ENCODE measurements at regions not wholly inside any gene's neighbourhood (a gene's known extent, or its start where the extent isn't known, plus 50 kb on each side); places are given as distances from the start of the nearest gene placed in this dataset.

DNA sequence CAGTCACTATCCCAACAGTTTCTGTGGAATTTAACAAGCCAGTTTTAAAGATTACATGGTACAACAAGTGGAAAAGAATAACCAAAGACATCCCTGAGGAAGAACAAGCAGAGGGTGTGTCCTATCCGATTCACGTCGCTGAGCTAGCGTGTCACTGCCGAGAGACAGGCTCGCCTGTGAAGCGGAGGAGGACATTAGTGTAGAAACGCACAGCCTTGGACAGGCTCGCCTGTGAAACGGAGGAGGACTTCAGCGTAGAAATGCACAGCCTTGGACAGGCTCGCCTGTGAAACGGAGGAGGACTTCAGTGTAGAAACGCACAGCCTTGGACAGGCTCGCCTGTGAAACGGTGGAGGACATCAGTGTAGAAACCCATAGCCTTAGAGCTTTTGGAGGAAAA, 52.7 kb upstream of the INPP5A start:
- Histone ChIP-seq H3K9me2 (replicated peaks; ENCODE audit: low read depth, low read length) (no peaks in the 10 kb centered on the region), H3K79me2 (ENCODE audit: insufficient read depth, low read length) (no peaks in the 10 kb centered on the region), H3K9ac (ENCODE audit: low read depth, low read length, poor library complexity, severe bottlenecking) (no peak overlapping the region), H3K27me3 (ENCODE audit: insufficient read depth, low read length, poor library complexity, severe bottlenecking) (no peaks in the 10 kb centered on the region), H3K9me3 (ENCODE audit: insufficient read depth, low read depth, low read length) (no peaks in the 10 kb centered on the region), H3K4me2 (ENCODE audit: low read depth, low read length, poor library complexity, severe bottlenecking) (no peak overlapping the region), H2AFZ (ENCODE audit: low read length) (no peak overlapping the region), H3K4me3 (ENCODE audit: low read length, poor library complexity, severe bottlenecking) (no peak overlapping the region), H3F3A (ENCODE audit: low read depth) (no peaks in the 10 kb centered on the region), H4K20me1 (ENCODE audit: insufficient read depth, low read length, poor library complexity, severe bottlenecking) (no peaks in the 10 kb centered on the region), H3K36me3 (ENCODE audit: insufficient read depth, low read length) (no peaks in the 10 kb centered on the region), H3K4me1 (ENCODE audit: insufficient read depth, low read length, poor library complexity, severe bottlenecking) (peaks cover 6% of the 10 kb centered on the region)
- no peak for TF ChIP-seq EZH2phosphoT487 (IDR thresholded peaks at IDR 0.05; ENCODE audit: borderline replicate concordance)
- TF ChIP-seq, protein P1, sequence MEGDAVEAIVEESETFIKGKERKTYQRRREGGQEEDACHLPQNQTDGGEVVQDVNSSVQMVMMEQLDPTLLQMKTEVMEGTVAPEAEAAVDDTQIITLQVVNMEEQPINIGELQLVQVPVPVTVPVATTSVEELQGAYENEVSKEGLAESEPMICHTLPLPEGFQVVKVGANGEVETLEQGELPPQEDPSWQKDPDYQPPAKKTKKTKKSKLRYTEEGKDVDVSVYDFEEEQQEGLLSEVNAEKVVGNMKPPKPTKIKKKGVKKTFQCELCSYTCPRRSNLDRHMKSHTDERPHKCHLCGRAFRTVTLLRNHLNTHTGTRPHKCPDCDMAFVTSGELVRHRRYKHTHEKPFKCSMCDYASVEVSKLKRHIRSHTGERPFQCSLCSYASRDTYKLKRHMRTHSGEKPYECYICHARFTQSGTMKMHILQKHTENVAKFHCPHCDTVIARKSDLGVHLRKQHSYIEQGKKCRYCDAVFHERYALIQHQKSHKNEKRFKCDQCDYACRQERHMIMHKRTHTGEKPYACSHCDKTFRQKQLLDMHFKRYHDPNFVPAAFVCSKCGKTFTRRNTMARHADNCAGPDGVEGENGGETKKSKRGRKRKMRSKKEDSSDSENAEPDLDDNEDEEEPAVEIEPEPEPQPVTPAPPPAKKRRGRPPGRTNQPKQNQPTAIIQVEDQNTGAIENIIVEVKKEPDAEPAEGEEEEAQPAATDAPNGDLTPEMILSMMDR (conservative IDR thresholded peaks at IDR 0.05; ENCODE audit: low read length): no peak

- H3K9ac ChIP-seq (ENCODE audit: low read depth, low read length, poor library complexity, severe bottlenecking): no peak overlapping the region
- H3K4me3 ChIP-seq (ENCODE audit: low read length, poor library complexity, severe bottlenecking): no peak overlapping the region
- H3K36me3 ChIP-seq (ENCODE audit: insufficient read depth, low read length): no peaks in the 10 kb centered on the region
- no peak overlapping the region for H3K4me2 ChIP-seq (ENCODE audit: low read depth, low read length, poor library complexity, severe bottlenecking)
- H4K20me1 ChIP-seq (ENCODE audit: insufficient read depth, low read length, poor library complexity, severe bottlenecking): no peaks in the 10 kb centered on the region
- no peaks in the 10 kb centered on the region for H3K9me3 ChIP-seq (ENCODE audit: insufficient read depth, low read depth, low read length)
- no peak overlapping the region for H2AFZ ChIP-seq (ENCODE audit: low read length)
- no peaks in the 10 kb centered on the region for H3K9me2 ChIP-seq (replicated peaks; ENCODE audit: low read depth, low read length)
- no peaks in the 10 kb centered on the region for H3K79me2 ChIP-seq (ENCODE audit: insufficient read depth, low read length)
- no peaks in the 10 kb centered on the region for H3K27me3 ChIP-seq (ENCODE audit: insufficient read depth, low read length, poor library complexity, severe bottlenecking)
- no peak for TF ChIP-seq EZH2phosphoT487 (IDR thresholded peaks at IDR 0.05; ENCODE audit: borderline replicate concordance)
- TF ChIP-seq, protein P1 (conservative IDR thresholded peaks at IDR 0.05; ENCODE audit: low read length): no peak
- no peaks in the 10 kb centered on the region for H3F3A ChIP-seq (ENCODE audit: low read depth)
- peaks cover 2% of the 10 kb centered on the region for H3K4me1 ChIP-seq (ENCODE audit: insufficient read depth, low read length, poor library complexity, severe bottlenecking)
These were observed 52.2 kb upstream of the INPP5A start for GRCh38 chr10:132485391-132485790.

DNA sequence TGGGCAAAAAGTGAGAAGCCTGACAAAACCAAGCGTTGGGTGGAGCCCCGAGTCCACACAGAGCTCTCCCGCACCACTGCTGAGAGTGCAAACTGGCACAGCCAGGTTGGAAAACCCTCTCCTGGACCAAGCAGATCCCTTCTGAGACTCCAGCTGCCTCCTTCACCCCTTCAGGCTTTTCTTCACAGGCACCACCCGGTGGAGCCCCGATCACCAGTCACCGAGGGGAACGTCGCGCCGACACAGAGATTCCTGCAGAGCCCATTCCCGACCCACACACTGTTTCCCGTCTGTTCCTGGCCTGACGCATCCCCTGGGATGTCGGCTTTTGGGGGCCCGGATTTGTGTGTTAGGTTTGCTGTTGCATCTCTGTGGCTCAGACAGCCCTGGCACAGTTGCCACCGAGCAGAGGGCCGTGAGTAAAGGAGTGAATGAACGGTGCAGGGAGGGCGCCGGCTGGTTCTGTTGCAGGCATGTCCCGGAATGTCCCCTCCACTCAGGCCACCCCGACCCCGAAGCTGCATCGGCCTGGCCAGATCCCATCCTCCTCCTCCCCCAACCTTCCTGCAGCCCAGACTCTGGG, 51.0 kb upstream of the INPP5A start:
- TF ChIP-seq, protein P1 (conservative IDR thresholded peaks at IDR 0.05; ENCODE audit: low read length): no peak
- no peak for TF ChIP-seq EZH2phosphoT487 (IDR thresholded peaks at IDR 0.05; ENCODE audit: borderline replicate concordance)
- H3K4me2 ChIP-seq (ENCODE audit: low read depth, low read length, poor library complexity, severe bottlenecking): no peak overlapping the region
- no peak overlapping the region for H2AFZ ChIP-seq (ENCODE audit: low read length)
- no peak overlapping the region for H3K9ac ChIP-seq (ENCODE audit: low read depth, low read length, poor library complexity, severe bottlenecking)
- no peaks in the 10 kb centered on the region for H3K9me2 ChIP-seq (replicated peaks; ENCODE audit: low read depth, low read length)
- H3K4me3 ChIP-seq (ENCODE audit: low read length, poor library complexity, severe bottlenecking): no peak overlapping the region
- H4K20me1 ChIP-seq (ENCODE audit: insufficient read depth, low read length, poor library complexity, severe bottlenecking): no peaks in the 10 kb centered on the region
- H3K36me3 ChIP-seq (ENCODE audit: insufficient read depth, low read length): no peaks in the 10 kb centered on the region
- no peaks in the 10 kb centered on the region for H3K4me1 ChIP-seq (ENCODE audit: insufficient read depth, low read length, poor library complexity, severe bottlenecking)
- H3F3A ChIP-seq (ENCODE audit: low read depth): no peaks in the 10 kb centered on the region
- H3K9me3 ChIP-seq (ENCODE audit: insufficient read depth, low read depth, low read length): no peaks in the 10 kb centered on the region
- H3K27me3 ChIP-seq (ENCODE audit: insufficient read depth, low read length, poor library complexity, severe bottlenecking): no peaks in the 10 kb centered on the region
- no peaks in the 10 kb centered on the region for H3K79me2 ChIP-seq (ENCODE audit: insufficient read depth, low read length)
